HG02759 (cell line): ENCODE measurements at regions not wholly inside any gene's neighbourhood (a gene's known extent, or its start where the extent isn't known, plus 50 kb on each side); places are given as distances from the start of the nearest gene placed in this dataset.

ENCODE experiments used
- ATAC-seq: cut with Tn5 transposase; IDR thresholded peaks from one replicate; pipeline ENCODE4 v1.9.1; 2021; ENCODE audit warnings: mild to moderate bottlenecking, moderate library complexity; ENCODE audit not compliant: unreplicated experiment

DNA sequence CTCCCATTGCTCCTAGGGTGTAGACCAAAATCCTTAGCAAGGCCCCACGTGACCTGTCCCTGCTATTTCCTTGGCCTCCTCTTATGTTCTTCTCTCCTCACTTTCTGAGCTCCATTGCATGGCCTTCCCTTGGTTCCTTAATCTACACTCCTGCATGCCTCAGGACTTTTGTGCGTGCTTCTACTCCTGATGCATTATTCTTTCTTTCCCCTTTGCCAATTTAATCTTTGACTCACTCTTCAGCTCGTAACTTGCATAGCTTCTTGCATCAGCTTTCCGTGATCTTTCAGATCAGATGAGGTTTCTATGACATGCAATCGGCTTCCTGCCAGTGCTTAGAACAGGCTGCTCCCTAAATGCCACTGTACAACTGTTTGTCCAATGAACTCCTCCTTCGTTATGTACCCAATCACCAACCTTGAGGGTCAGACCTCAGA is 261.6 kb upstream of the CADM1 start:
- ATAC-seq = no peak

DNA sequence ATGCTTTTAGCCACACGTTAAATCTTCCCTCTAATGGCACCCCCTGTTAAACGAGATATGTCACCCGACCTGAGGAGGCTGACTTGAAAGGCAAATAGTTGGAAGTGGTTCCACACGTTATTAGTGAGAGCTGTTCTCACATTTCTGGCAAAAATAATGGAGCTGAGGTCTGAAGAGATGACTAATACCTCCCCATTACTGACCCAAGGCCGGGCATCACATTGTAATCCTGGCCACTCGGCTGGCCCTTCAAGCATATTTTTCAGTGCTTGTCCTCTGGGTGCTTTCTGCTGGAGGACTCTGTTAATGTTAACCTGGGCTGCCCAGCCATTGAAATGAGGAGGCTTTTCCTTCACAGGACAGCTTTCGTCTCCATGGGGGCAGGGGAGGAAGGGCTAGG is 260.0 kb upstream of the CADM1 start:
- ATAC-seq = no peak

DNA sequence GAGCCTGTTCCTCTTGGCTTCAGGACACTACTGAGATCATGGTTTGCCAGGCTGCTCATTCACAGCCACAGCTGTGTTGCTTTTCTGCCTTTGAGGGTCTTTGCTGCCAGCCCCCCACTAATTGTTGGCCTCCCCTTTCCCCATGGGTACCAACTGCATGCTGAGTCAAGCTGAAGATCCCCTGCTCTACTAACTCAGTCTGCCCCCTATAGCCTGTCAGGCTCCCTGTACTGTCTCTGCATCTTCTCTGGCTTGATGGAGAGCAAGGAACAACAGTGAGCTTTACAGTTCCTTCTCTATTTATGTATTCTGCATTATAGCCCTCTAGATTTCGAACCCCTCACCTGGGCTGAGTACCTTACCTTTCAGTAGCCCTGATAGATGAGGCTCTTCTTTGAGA is 257.6 kb upstream of the CADM1 start:
- ATAC-seq = no peak

DNA sequence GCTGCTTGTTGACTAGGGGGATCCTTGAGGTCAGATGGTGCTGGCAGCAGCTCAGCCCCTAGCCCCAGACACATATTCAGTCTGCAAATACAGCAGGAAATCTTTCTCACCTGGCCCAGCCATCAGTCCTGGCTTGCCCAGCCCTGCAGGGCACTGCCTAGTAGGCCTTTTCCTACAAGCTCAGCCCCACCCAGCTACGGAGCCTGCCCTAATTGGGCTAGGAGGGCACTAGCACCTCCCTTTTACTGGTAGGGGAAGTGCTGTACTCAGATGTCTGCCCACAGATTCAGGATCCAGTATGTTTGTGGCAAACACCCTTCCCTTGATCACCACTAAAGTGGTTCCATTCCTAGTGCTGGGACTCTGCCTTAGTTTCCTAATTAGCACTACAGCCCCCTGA is 257.1 kb upstream of the CADM1 start:
- ATAC-seq = no peak

DNA sequence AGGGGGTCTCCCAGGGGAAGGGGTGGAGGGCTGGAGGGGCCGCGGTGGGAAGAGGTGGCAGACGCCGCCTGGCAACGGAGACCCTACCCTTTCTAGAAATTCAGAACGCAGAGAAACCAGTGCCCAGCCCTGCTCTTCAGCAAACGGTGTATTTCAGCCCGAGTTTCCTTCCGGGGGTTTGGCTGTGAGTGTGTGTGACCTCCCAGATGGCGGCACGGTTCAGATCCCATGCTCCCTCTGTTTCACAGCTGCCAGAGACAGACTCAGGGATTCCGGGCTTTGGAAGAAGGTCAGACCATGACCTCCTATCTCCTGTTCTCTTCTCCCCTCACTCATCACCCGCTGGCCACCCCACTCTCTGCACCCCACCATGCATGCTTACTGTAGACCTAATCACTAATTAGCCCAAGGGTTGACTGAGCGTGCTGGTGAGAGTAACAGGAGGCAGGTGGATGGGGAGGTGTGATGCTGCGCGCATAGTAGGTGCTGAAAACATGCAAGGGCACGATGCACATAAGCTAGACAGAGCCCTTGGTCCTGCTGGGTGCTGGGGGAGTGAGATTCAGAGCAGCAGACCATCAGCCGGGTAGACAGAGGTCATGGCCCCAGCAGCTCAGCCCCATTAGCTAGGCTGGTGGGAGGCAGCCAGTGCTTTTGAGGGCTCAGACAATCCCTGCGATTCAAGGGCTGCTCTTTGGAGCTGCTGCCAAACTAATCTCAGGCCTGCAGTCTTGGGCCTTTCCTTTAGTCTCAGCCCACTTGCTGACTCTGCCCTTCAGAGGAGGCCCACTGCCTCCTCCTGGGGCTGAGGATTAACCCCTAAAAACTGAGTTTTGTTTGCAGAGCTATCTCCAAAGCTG is 256.5 kb upstream of the CADM1 start:
- no peak for ATAC-seq

DNA sequence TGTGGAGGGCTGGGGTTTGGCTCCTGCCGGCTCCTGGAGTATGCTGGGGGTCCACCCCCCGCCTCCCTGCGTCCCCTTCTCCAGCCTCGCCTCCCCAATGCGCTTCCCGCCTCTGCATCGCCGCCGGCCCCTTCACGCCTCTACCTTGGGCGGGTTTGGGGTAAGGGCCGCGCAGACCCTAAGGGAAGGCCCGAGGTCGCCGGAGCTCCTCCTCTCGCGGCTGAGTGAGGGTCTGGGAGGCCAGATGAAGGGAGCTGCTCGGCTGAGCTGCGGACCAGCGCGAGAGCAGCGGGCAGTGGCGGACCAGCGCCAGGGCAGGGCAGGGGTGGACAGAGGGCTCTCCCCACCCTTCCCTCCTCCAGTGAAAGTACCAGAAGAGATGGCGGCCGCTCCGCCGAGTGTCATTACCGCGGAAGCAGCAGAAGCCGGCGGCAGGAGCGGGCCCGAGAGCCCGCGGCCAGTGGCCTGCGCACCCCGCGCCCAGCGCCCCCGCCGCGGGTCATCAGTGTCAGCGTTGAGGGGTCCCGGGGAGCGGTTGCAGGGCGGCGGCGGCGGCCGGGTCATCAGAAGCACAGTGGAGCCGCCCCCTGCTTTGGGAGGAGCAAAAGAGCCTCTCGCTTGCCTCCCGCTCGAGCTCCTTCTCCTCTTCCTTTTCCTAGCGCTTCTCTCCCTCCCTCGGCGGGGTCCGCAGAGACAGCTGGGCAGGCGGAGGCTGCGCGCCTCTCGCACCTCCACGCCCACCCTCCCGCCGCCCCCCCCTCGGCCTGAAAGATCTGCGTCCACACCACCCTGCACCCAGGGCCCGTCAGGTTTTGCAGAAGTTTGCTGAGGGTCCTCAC is 255.6 kb upstream of the CADM1 start:
- ATAC-seq = no peak

DNA sequence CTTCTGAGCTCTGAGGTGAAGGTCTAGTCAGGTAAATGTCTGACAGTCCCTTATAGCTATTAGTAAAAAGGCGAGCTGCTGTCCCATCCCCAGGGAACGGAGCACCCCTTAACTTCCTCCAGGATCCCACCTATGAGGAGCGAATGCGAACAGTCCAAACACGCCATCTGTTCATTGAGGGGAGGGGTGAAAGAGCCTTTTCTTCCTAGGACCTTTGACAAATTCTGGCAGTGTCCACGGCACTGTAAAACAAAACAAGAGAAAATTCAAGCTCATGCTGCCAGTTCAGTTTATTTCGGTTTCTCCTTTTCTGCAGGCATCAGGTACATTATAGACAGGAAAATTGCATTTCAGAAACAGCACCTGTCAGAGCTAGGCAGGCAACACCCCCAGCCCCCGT is 253.8 kb upstream of the CADM1 start:
- no peak for ATAC-seq

DNA sequence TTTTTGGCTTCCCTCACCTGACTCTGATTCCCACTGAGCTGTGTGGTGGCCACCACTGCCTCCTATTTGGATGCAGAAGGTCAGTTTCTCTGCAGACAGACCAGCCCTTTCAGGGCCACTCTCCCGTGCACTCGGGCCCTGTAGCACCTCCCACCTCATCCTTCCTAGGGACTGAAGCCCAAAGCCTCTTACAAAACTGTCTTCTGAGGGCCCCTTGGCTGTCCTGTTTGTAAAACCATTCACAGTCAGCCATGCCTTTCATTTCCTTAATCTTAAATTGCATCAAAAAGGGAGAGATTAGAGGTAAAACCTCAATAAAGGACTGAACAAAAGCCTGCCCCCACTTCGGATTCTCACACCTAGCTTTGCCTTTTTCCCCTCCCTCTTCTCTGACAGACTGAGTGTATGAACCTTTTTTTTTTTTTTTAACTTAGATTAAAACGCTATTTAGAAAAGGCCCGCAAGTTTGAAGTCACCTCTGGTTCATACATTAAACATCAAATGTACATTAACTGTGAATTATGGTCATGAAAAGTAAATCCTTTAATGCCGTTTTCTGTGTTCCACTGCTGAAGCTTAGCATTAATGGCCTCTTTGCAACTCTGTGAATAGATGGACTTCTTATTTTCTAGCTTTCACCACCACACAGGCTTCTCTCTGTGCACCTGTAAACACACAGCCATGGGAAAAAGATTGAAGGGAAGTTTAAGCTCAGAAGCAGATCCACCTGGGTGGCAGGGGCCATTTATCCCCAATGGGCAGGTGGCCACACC is 247.2 kb upstream of the CADM1 start:
- no peak for ATAC-seq

DNA sequence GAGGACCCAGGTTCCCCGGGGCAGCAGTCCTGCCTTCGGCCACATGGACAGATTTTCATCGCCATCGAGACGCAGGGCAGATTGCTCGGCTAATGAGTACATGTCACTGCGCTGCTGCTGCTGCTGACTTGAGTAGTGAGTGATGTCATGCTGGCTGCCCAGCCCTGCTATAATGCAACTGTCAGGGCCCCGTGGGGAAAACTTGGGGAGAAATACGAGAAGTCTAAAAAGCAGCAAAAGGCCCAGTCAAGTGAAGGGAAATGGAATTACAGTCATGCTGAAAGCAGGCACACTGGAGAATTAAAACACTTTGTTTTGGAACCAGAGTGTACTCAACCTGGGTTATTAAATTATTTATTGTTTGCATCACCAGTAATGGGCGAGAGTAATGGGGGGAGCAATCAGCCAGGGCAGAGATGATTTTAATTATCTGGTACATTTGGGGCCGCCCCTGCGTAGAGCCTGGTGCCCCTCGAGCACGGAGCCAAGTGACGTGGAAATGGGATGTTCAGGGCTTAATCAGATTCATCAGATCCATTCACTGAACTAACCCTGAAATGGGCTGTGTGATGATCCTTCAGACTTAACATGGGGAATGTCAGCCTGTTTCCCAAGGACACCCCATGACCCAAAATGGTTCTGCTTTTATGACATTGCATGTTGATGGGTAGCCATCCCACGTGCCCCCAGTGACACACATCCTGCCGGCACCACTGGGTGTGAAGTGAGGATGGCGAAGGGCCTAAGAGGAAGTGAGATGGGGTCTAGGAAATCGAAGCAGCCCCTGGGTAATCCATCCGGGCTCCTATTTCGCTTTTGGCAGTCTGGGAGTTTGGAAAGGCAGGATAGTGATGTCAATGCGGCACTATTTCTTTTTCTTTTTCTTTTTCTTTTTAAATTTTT is 241.6 kb upstream of the CADM1 start:
- ATAC-seq = no peak

DNA sequence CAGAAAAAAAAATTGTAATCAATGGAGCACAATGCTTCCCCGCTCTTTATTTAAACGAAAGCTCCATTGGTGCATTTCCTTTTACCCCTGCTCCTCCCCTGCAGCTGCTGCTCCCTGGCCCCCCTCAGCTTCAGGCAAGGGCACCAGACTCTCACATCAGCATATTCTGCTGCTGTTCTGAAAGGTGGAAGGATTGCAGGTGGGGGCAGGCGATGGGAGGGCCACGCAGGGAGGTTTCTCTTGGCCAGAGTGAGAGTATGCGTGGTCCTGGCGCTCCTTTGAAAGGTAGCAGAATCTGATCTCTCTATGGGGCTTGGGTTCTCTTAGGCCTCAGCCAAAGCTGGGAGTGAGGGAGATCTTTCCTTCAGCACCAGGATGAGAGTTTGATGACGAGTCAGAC is 240.9 kb upstream of the CADM1 start:
- no peak for ATAC-seq

DNA sequence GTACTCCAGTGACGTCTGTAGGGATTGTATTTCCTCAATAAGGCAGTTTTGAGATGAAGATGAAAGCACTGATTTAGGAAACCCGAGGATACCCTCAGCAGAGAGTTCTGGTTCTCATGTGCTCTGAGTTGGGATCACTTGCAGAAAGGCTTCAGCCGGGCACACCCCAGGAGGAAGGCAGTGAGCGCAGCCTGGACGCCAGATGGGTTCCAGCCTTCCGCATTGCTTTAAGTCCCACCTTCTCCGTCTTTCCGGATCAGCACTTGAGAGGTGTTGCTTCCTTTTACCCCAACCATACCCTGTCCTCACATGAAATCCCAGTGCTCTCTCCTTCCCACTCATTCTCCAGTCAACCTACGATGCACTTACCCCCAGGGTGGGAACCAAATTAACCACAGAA is 239.5 kb upstream of the CADM1 start:
- no peak for ATAC-seq

DNA sequence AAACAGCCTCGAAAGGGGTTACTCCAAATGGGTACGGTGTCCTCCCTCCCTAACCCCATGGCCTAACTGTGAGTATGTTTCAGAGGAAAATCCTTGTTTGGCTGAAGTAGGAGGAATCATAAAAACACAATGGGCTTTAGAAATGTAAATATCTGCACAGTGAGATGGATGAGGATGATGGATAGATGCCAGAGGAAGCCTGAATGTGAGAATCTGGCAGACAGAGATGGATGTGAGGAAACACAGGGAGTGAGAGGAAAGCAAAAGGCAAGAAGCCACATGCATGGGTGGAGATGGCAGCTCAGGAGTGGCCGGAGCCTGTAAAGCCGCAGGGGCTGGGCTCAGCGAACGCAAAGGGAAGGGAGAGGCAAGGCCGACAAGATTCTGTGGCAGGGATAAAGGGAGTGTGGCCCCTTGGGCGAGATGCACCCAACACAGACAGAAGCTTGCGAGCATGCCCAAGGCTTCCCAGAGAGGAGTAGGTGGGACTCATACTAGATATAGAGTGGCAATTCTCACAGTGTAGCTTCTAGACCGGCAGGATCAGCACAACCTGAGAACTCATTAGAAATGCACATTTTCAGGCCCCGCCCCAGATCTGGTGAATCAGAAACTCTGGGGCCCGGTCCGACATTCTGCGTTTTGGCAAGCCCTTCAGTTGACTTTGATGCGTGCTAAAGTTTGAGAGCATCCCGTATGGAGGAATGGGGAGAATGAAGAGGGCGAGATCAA is 237.3 kb upstream of the CADM1 start:
- no peak for ATAC-seq

DNA sequence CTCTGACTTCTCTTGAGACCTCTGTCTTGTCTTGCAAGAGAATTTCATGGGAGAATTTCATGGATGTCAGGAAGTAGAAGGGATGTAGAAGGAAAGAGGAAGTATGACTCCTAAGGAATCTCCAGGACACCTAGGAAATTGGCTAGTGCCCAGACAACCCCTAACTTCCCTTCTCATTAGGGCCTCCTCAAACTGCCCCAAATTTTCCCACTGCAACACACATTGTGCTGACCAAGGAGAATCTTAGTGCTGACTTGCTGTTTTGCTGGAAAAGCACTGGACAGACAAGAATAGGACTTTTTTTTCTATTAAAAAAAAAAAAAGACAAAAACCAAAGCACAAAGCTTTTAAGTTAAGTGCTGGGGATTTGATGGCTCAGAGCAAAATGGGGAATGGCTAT is 236.1 kb upstream of the CADM1 start:
- no peak for ATAC-seq

DNA sequence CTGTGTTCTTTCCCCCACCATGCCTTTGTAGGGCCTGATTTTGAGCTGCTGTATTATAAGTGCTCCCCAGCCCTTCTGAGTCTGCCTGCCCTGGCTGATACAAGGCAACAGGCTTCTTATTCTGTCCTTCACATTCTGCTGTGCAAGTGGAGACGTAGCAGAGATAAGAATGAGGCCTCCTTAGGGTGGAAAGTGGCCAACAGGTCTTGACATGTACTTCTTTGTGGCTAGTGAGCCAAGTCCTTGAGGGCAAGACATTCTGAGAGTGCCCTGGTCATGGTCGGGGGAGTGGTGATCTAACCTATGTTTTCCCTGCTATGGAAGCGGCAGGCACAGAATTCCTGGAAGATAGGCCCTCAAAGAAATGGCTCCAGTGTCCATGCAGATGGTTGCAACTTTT is 235.7 kb upstream of the CADM1 start:
- ATAC-seq = no peak

DNA sequence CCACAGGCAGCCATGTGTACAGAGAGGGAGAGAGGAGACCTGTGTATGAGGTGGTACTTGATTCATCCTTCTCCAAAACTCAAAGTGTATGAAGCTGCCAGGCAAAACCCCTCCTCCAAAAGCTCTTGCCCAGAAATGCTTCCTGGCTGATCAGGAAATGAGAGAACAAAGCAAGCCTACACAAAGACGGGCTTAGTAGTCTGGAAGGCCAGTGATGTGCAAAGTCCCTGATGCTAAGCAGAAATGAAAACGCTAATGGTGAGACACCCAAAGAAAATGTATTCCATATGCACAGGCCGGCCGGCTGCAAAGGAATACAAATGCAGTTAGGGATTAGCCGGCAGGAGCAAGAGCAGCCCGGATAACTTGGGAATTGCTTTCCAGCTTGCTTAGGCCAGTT is 234.9 kb upstream of the CADM1 start:
- no peak for ATAC-seq

DNA sequence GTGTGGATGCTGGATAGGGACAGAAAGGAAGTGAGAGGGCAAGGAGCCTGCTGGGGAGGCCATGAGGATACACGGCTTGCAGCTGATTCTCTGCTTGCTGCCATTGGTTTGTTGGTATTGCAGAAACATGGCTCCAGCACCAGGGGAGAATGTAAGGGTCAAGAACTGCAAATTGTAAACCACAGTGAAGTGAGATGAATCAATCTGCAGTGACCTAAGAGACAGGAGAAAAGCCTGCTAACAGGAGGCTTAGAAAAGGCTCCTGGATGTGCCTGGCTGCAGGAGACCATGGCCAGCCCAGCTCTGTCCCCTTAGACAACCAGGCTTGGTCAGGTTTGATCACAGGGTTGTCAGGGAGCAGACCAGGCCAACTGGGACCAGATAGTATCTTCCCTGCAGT is 233.7 kb upstream of the CADM1 start:
- no peak for ATAC-seq

DNA sequence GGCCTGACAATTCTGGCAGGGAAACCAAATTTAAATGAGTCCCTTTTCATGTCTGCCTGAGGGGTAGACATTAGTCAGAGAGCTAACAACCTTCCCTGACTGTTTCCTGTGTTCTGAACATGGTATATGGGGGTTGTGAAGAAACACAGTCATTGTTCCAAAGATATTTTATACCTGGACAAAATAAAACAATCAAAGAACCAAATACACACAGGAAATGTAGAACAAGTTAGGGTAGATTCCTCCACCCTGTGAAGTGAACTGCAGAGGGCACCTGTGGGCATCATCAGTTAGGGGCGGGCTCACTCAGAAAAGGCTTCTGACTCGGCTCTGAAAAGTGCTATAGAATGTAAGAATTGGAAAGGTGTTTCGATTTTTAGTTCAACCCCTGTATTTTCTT is 231.9 kb upstream of the CADM1 start:
- ATAC-seq = no peak

DNA sequence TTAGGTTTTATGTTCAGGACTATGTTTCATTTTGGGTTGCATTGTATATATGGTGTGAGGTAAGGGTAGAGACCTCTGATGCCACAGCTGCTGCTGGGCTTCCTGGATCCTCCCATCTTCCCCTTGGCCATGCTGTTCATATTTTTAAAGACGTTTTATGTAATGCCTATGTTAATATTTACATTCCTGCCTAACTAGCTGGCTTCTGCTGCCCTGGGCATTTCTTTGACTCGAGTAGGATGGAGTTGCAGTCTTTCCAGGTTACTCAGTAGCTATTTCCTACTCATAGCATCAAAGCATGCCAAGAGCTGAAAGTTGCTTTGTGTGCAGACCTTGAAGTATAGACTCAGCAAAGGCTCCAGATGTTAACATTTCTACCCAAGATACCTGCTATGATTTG is 220.5 kb upstream of the CADM1 start:
- no peak for ATAC-seq

DNA sequence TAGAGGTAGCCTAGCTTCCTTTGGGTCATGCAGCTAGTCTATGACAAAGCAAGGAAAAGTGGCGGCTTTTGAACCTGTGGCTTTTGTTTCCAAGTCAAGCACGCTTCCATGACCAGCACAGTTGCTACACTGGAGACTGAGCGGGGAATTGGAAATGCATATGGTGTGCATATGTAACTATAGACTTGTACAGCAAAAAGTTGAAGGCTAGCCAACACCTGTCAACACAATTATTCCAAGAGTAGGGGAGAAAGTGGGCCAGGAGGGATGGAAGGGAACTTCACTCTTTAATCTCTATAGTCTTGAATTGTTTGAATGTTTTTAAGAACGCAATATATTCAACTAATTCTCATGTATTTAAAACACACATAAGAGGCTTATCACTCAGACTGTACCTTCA is 218.5 kb upstream of the CADM1 start:
- ATAC-seq = no peak
